MM.1S (cell line): ENCODE measurements at regions not wholly inside any gene's neighbourhood (a gene's known extent, or its start where the extent isn't known, plus 50 kb on each side); places are given as distances from the start of the nearest gene placed in this dataset.

Experiments used
- DNase-seq: peaks from one replicate; pipeline ENCODE4 v3.0.0-alpha.2; 2015
- H2AFZ ChIP-seq: fragments of 300-600 bp; sonication (generic); 2 replicates; pipeline ENCODE4 v1.6.0; 2016; ENCODE audit warnings: antibody characterized with exemption, low read length
- H3F3A ChIP-seq: fragments of 300-600 bp; sonication (generic); 2 replicates; pipeline ENCODE4 v1.6.1; 2016; ENCODE audit warnings: mild to moderate bottlenecking, antibody characterized with exemption, low read length, moderate library complexity, mixed read lengths; ENCODE audit not compliant: insufficient read depth
- H3K27ac ChIP-seq: fragments of 300-600 bp; sonication (generic); 2 replicates; pipeline ENCODE4 v1.5.1; 2016; ENCODE audit warnings: mild to moderate bottlenecking, low read length
- H3K27me3 ChIP-seq: fragments of 300-600 bp; sonication (generic); replicated peaks from 2 replicates; pipeline ENCODE4 v1.6.0; 2016; ENCODE audit warnings: low read length; ENCODE audit not compliant: insufficient read depth
- H3K36me3 ChIP-seq: fragments of 300-600 bp; sonication (generic); replicated peaks from 2 replicates; pipeline ENCODE4 v1.6.1; 2016; ENCODE audit warnings: mild to moderate bottlenecking, low read length, mixed read lengths; ENCODE audit not compliant: insufficient read depth
- H3K4me1 ChIP-seq: fragments of 300-600 bp; sonication (generic); 2 replicates; pipeline ENCODE4 v1.6.1; 2016; ENCODE audit warnings: low read length, mixed read lengths
- H3K4me2 ChIP-seq: fragments of 300-600 bp; sonication (generic); 2 replicates; pipeline ENCODE4 v1.6.0; 2016; ENCODE audit warnings: low read depth, low read length
- H3K4me3 ChIP-seq: fragments of 300-600 bp; sonication (generic); 2 replicates; pipeline ENCODE4 v1.5.1; 2016; ENCODE audit warnings: low read length, mixed read lengths
- H3K79me2 ChIP-seq: fragments of 300-600 bp; sonication (generic); 2 replicates; pipeline ENCODE4 v1.6.1; 2016; ENCODE audit warnings: mixed run types, low read length, mixed read lengths
- H3K9ac ChIP-seq: fragments of 300-600 bp; sonication (generic); 2 replicates; pipeline ENCODE4 v1.6.1; 2016; ENCODE audit warnings: low read length, mixed read lengths
- H3K9me2 ChIP-seq: fragments of 300-600 bp; sonication (generic); replicated peaks from 2 replicates; pipeline ENCODE4 v1.6.1; 2016; ENCODE audit warnings: mild to moderate bottlenecking, low read length, mixed read lengths; ENCODE audit not compliant: insufficient read depth
- H3K9me3 ChIP-seq: fragments of 300-600 bp; sonication (generic); replicated peaks from 2 replicates; pipeline ENCODE4 v1.6.1; 2016; ENCODE audit warnings: mild to moderate bottlenecking, low read length, mixed read lengths; ENCODE audit not compliant: insufficient read depth
- H4K20me1 ChIP-seq: fragments of 300-600 bp; sonication (generic); 2 replicates; pipeline ENCODE4 v1.6.1; 2016; ENCODE audit warnings: mild to moderate bottlenecking, low read length, moderate library complexity, mixed read lengths; ENCODE audit not compliant: insufficient read depth
- CTCF ChIP-seq: fragments of 300-600 bp; sonication (generic); IDR thresholded peaks from 2 replicates; pipeline ENCODE4 v1.5.1; 2016; ENCODE audit warnings: antibody characterized with exemption, low read length, mixed read lengths
- EZH2 ChIP-seq: fragments of 300-600 bp; sonication (generic); optimal IDR thresholded peaks from 2 replicates; pipeline ENCODE3; 2017; ENCODE audit warnings: low read depth, mild to moderate bottlenecking, antibody characterized with exemption, low read length, mixed read lengths
- EZH2phosphoT487 ChIP-seq: fragments of 300-600 bp; sonication (generic); IDR thresholded peaks from 2 replicates; pipeline ENCODE4 v1.6.1; 2018; ENCODE audit warnings: antibody characterized with exemption, low read length

GRCh38 chr16:82350560-82350959, 180.5 kb upstream of the MPHOSPH6 start:
- no peak for DNase-seq
- TF ChIP-seq EZH2phosphoT487: no peak
- TF ChIP-seq EZH2: no peak
- TF ChIP-seq CTCF: no peak

GRCh38 chr16:82345318-82345717, 175.3 kb upstream of the MPHOSPH6 start:
- no peaks in the 10 kb centered on the region for H3K9me2 ChIP-seq

More at GRCh38 chr16:82350560-82350959, 180.5 kb upstream of the MPHOSPH6 start:
- H3K79me2 ChIP-seq: no peaks in the 10 kb centered on the region
- no peak overlapping the region for H3K4me2 ChIP-seq
- no peak overlapping the region for H3K27ac ChIP-seq
- no peaks in the 10 kb centered on the region for H3F3A ChIP-seq
- H3K9me3 ChIP-seq: no peaks in the 10 kb centered on the region
- H2AFZ ChIP-seq: no peak overlapping the region
- no peaks in the 10 kb centered on the region for H3K4me1 ChIP-seq
- H4K20me1 ChIP-seq: no peaks in the 10 kb centered on the region
- H3K27me3 ChIP-seq: no peaks in the 10 kb centered on the region
- no peaks in the 10 kb centered on the region for H3K9me2 ChIP-seq
- no peaks in the 10 kb centered on the region for H3K36me3 ChIP-seq
- no peak overlapping the region for H3K4me3 ChIP-seq
- H3K9ac ChIP-seq: no peak overlapping the region

GRCh38 chr16:82344157-82344556, 174.1 kb upstream of the MPHOSPH6 start:
- TF ChIP-seq EZH2phosphoT487 (no peak), CTCF (no peak), EZH2 (no peak)
- Histone ChIP-seq H3K79me2 (no peaks in the 10 kb centered on the region), H4K20me1 (no peaks in the 10 kb centered on the region), H3K9me3 (no peaks in the 10 kb centered on the region), H3K9me2 (no peaks in the 10 kb centered on the region), H3K27ac (no peak overlapping the region), H3K36me3 (no peaks in the 10 kb centered on the region), H3K4me3 (no peak overlapping the region), H3F3A (no peaks in the 10 kb centered on the region), H3K4me1 (no peaks in the 10 kb centered on the region), H3K9ac (no peak overlapping the region), H3K27me3 (no peaks in the 10 kb centered on the region), H3K4me2 (no peak overlapping the region), H2AFZ (no peak overlapping the region)
- DNase-seq: no peak

More at GRCh38 chr16:82345318-82345717, 175.3 kb upstream of the MPHOSPH6 start:
- H3F3A ChIP-seq: no peaks in the 10 kb centered on the region
- no peak overlapping the region for H2AFZ ChIP-seq
- H3K4me1 ChIP-seq: no peaks in the 10 kb centered on the region
- no peak for TF ChIP-seq EZH2phosphoT487
- TF ChIP-seq CTCF: no peak
- no peak for TF ChIP-seq EZH2
- H3K27ac ChIP-seq: no peak overlapping the region
- no peak for DNase-seq
- H3K9me3 ChIP-seq: no peaks in the 10 kb centered on the region
- H3K79me2 ChIP-seq: no peaks in the 10 kb centered on the region
- H3K4me2 ChIP-seq: no peak overlapping the region
- no peaks in the 10 kb centered on the region for H4K20me1 ChIP-seq
- no peak overlapping the region for H3K9ac ChIP-seq
- no peaks in the 10 kb centered on the region for H3K36me3 ChIP-seq
- H3K4me3 ChIP-seq: no peak overlapping the region
- no peaks in the 10 kb centered on the region for H3K27me3 ChIP-seq
